H9 (cell line): ENCODE measurements at regions not wholly inside any gene's neighbourhood (a gene's known extent, or its start where the extent isn't known, plus 50 kb on each side); places are given as distances from the start of the nearest gene placed in this dataset.

Source experiments
- DNase-seq: peaks from one replicate; pipeline ENCODE4 v3.0.0-alpha.2; 2017
- H2AFZ ChIP-seq: one replicate; pipeline ENCODE4 v1.6.1; 2013; ENCODE audit warnings: mild to moderate bottlenecking, low read length, control low read depth, moderate library complexity
- H2AK5ac ChIP-seq: 2 replicates; pipeline ENCODE4 v1.6.1; 2013; ENCODE audit warnings: low read length, control low read depth, mixed read lengths; ENCODE audit not compliant: insufficient read length
- H2BK120ac ChIP-seq: one replicate; pipeline ENCODE4 v1.6.1; 2013; ENCODE audit warnings: low read depth, mild to moderate bottlenecking, low read length, control low read depth, inconsistent platforms; ENCODE audit not compliant: poor library complexity, severe bottlenecking
- H2BK12ac ChIP-seq: 2 replicates; pipeline ENCODE4 v1.6.1; 2013; ENCODE audit warnings: low read length, control low read depth, mixed read lengths, low read depth; ENCODE audit not compliant: insufficient read length
- H2BK15ac ChIP-seq: 2 replicates; pipeline ENCODE4 v1.6.1; 2013; ENCODE audit warnings: low read depth, low read length, control low read depth
- H2BK20ac ChIP-seq: one replicate; pipeline ENCODE4 v1.6.1; 2013; ENCODE audit warnings: low read depth, mild to moderate bottlenecking, low read length, control low read depth, inconsistent platforms; ENCODE audit not compliant: poor library complexity, severe bottlenecking
- H2BK5ac ChIP-seq: 2 replicates; pipeline ENCODE4 v1.6.1; 2013; ENCODE audit warnings: low read length, control low read depth, mixed read lengths; ENCODE audit not compliant: insufficient read length
- H3K14ac ChIP-seq: 2 replicates; pipeline ENCODE4 v1.6.1; 2013; ENCODE audit warnings: low read length, control low read depth; ENCODE audit not compliant: insufficient read depth
- H3K18ac ChIP-seq: 2 replicates; pipeline ENCODE4 v1.6.1; 2013; ENCODE audit warnings: low read depth, mild to moderate bottlenecking, mixed read lengths, low read length, control low read depth; ENCODE audit not compliant: insufficient read length
- H3K23ac ChIP-seq: 2 replicates; pipeline ENCODE4 v1.6.1; 2013; ENCODE audit warnings: low read length, control low read depth, mixed read lengths, low read depth; ENCODE audit not compliant: insufficient read length
- H3K23me2 ChIP-seq: 2 replicates; pipeline ENCODE4 v1.6.1; 2013; ENCODE audit warnings: low read depth, mild to moderate bottlenecking, mixed read lengths, low read length, control low read depth; ENCODE audit not compliant: insufficient read length, poor library complexity, severe bottlenecking
- H3K27ac ChIP-seq: 2 replicates; pipeline ENCODE4 v1.5.1; 2013; ENCODE audit warnings: low read length, control low read depth, mixed read lengths, low read depth; ENCODE audit not compliant: insufficient read length
- H3K27me3 ChIP-seq: 2 replicates; pipeline ENCODE4 v1.6.1; 2013; ENCODE audit warnings: low read length, control low read depth, inconsistent platforms; ENCODE audit not compliant: insufficient read depth
- H3K4ac ChIP-seq: 2 replicates; pipeline ENCODE4 v1.6.1; 2013; ENCODE audit warnings: low read depth, mild to moderate bottlenecking, control low read depth, inconsistent platforms, low read length, moderate library complexity
- H3K4me1 ChIP-seq: 2 replicates; pipeline ENCODE4 v1.6.1; 2013; ENCODE audit warnings: low read length, control low read depth, inconsistent platforms; ENCODE audit not compliant: insufficient read depth
- H3K4me2 ChIP-seq: 2 replicates; pipeline ENCODE4 v1.6.1; 2013; ENCODE audit warnings: low read length, control low read depth, mixed read lengths; ENCODE audit not compliant: insufficient read length, insufficient read depth
- H3K56ac ChIP-seq: 2 replicates; pipeline ENCODE4 v1.6.1; 2013; ENCODE audit warnings: low read depth, mild to moderate bottlenecking, mixed read lengths, low read length, control low read depth; ENCODE audit not compliant: insufficient read length
- H3K79me1 ChIP-seq: 2 replicates; pipeline ENCODE4 v1.6.1; 2013; ENCODE audit warnings: low read depth, mild to moderate bottlenecking, moderate library complexity, low read length, control low read depth, inconsistent platforms; ENCODE audit not compliant: insufficient read depth, poor library complexity, severe bottlenecking
- H3K79me2 ChIP-seq: 2 replicates; pipeline ENCODE4 v1.6.1; 2013; ENCODE audit warnings: low read length, control low read depth, inconsistent platforms; ENCODE audit not compliant: insufficient read depth
- H3K9ac ChIP-seq: 2 replicates; pipeline ENCODE4 v1.6.1; 2013; ENCODE audit warnings: low read length, control low read depth, mixed read lengths; ENCODE audit not compliant: insufficient read length; ENCODE audit errors: extremely low read depth
- H3K9me3 ChIP-seq: one replicate; pipeline ENCODE4 v1.6.1; 2013; ENCODE audit warnings: low read depth, low read length, inconsistent platforms; ENCODE audit not compliant: control insufficient read depth
- H3T11ph ChIP-seq: one replicate; pipeline ENCODE4 v1.6.1; 2013; ENCODE audit warnings: mild to moderate bottlenecking, low read length, control low read depth, inconsistent platforms
- H4K20me1 ChIP-seq: one replicate; pipeline ENCODE4 v1.6.1; 2013; ENCODE audit not compliant: control insufficient read depth, insufficient read length, insufficient read depth
- H4K5ac ChIP-seq: 2 replicates; pipeline ENCODE4 v1.6.1; 2013; ENCODE audit warnings: low read depth, mild to moderate bottlenecking, mixed read lengths, low read length, control low read depth; ENCODE audit not compliant: insufficient read length
- H4K8ac ChIP-seq: replicated peaks from 2 replicates; pipeline ENCODE4 v1.6.1; 2013; ENCODE audit warnings: low read length, control low read depth, mixed read lengths, low read depth; ENCODE audit not compliant: insufficient read length
- H4K91ac ChIP-seq: 2 replicates; pipeline ENCODE4 v1.6.1; 2013; ENCODE audit warnings: low read depth, mild to moderate bottlenecking, moderate library complexity, mixed read lengths, low read length, control low read depth; ENCODE audit not compliant: insufficient read length
- H3K27ac Mint-ChIP-seq, 3 experiments: 2 replicates in 2 of 3; 3 replicates in 1 of 3; pipeline ENCODE4 v1.8.0; 2020 to 2021; ENCODE audit warnings: mixed read lengths in 3 of 3, mild to moderate bottlenecking in 1 of 3, moderate library complexity in 1 of 3
- H3K27me3 Mint-ChIP-seq: 2 replicates; pipeline ENCODE4 v1.8.0; 2021; ENCODE audit warnings: low read depth, mild to moderate bottlenecking, moderate library complexity, mixed read lengths
- H3K36me3 Mint-ChIP-seq, 3 experiments: 2 replicates in 2 of 3; 3 replicates in 1 of 3; pipeline ENCODE4 v1.8.0; 2020 to 2021; ENCODE audit warnings: low read depth in 3 of 3, mixed read lengths in 3 of 3; ENCODE audit not compliant: insufficient read depth in 1 of 3
- H3K4me1 Mint-ChIP-seq, 2 experiments: 2 replicates each; pipeline ENCODE4 v1.8.0; 2020; ENCODE audit warnings: mixed read lengths in 2 of 2
- H3K4me3 Mint-ChIP-seq, 2 experiments: 2 replicates in 1 of 2; 3 replicates in 1 of 2; pipeline ENCODE4 v1.8.0; 2020 to 2021; ENCODE audit warnings: mild to moderate bottlenecking in 2 of 2, mixed read lengths in 2 of 2, moderate library complexity in 1 of 2
- H3K9me3 Mint-ChIP-seq, 2 experiments: 2 replicates in 1 of 2; 3 replicates in 1 of 2; pipeline ENCODE4 v1.8.0; 2020; ENCODE audit warnings: mild to moderate bottlenecking in 2 of 2, mixed read lengths in 2 of 2, moderate library complexity in 1 of 2
- whole genome bisulfite sequencing: extraction: QIAGEN DNeasy Blood & Tissue Kit; methylation state at CpG from one replicate; pipeline ENCODE4 v1.1.7; 2013; ENCODE audit warnings: missing lambda C conversion rate, low lambda C conversion rate, mixed read lengths; ENCODE audit not compliant: insufficient read length; ENCODE audit errors: extremely low coverage; 5-methylcytosine and 5-hydroxymethylcytosine counted together
- TF ChIP-seq, protein P1 (sequence below): fragments of 200-600 bp; sonication (generic); conservative IDR thresholded peaks from 3 replicates; pipeline ENCODE4 v1.8.0; 2021; ENCODE audit warnings: antibody characterized with exemption, mild to moderate bottlenecking

DNA sequence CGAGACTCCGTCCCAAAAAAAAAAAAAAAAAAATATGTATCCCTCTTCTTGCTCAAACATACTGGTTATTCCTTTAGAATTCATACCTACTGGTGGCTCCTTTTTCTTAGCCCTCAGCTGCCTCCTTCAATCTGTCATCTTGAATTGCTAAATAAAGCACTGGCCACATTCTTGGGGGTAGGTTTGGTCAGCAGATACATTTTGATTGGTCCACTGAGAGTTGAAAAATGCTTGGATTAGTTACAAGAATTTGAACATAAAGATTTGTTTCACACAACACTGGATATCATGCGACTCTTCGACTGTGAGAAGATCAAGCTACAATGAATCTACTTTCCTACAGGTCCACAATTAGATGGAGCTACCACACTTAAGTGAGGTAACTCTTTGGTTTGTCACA is 906.1 kb upstream of the SLC39A10 start:
- H3K4me2 ChIP-seq, result no peak overlapping the region
- H3K9ac ChIP-seq, result no peak overlapping the region
- no peak for DNase-seq
- no peaks in the 10 kb centered on the region for H3K79me2 ChIP-seq
- H3K27ac ChIP-seq, result no peak overlapping the region
- no peak overlapping the region for H2BK5ac ChIP-seq
- no peaks in the 10 kb centered on the region for H3K27me3 ChIP-seq
- Mint-ChIP-seq H3K4me3 (no peak overlapping the region), H3K4me1 (no peaks in the 10 kb centered on the region), H3K36me3 (no peaks in the 10 kb centered on the region; a peak in 1 of 7 replicates), H3K9me3 (no peaks in the 10 kb centered on the region), H3K27me3 (no peaks in the 10 kb centered on the region), H3K27ac (no peak overlapping the region)
- no peak overlapping the region for H3K56ac ChIP-seq
- H4K20me1 ChIP-seq, result no peaks in the 10 kb centered on the region
- H3T11ph ChIP-seq, result no peak overlapping the region
- H4K91ac ChIP-seq, result no peak overlapping the region
- no peak overlapping the region for H3K23ac ChIP-seq
- H4K5ac ChIP-seq, result no peak overlapping the region
- no peak overlapping the region for H2BK15ac ChIP-seq
- TF ChIP-seq, protein P1, sequence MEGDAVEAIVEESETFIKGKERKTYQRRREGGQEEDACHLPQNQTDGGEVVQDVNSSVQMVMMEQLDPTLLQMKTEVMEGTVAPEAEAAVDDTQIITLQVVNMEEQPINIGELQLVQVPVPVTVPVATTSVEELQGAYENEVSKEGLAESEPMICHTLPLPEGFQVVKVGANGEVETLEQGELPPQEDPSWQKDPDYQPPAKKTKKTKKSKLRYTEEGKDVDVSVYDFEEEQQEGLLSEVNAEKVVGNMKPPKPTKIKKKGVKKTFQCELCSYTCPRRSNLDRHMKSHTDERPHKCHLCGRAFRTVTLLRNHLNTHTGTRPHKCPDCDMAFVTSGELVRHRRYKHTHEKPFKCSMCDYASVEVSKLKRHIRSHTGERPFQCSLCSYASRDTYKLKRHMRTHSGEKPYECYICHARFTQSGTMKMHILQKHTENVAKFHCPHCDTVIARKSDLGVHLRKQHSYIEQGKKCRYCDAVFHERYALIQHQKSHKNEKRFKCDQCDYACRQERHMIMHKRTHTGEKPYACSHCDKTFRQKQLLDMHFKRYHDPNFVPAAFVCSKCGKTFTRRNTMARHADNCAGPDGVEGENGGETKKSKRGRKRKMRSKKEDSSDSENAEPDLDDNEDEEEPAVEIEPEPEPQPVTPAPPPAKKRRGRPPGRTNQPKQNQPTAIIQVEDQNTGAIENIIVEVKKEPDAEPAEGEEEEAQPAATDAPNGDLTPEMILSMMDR, result no peak
- WGBS, result no CpG with 5 or more reads among the region's 4 CpGs
- H3K79me1 ChIP-seq, result no peaks in the 10 kb centered on the region
- H2AK5ac ChIP-seq, result no peak overlapping the region
- no peak overlapping the region for H2BK120ac ChIP-seq
- no peak overlapping the region for H2BK12ac ChIP-seq
- H4K8ac ChIP-seq, result no peak overlapping the region
- no peaks in the 10 kb centered on the region for H3K9me3 ChIP-seq
- H3K4me1 ChIP-seq, result no peaks in the 10 kb centered on the region
- no peak overlapping the region for H3K4ac ChIP-seq
- no peak overlapping the region for H3K18ac ChIP-seq
- H3K23me2 ChIP-seq, result no peaks in the 10 kb centered on the region
- no peak overlapping the region for H2BK20ac ChIP-seq
- no peak overlapping the region for H3K14ac ChIP-seq
- H2AFZ ChIP-seq, result no peak overlapping the region
